ENCODE measurements at regions not wholly inside any gene's neighbourhood (a gene's known extent, or its start where the extent isn't known, plus 50 kb on each side); places are given as distances from the start of the nearest gene placed in this dataset.

GRCh38 chr13:103676329-103676728, 610.1 kb upstream of the SLC10A2 start:
- no peak for TF ChIP-seq EZH2 (IDR thresholded peaks at IDR 0.05; ENCODE audit: borderline replicate concordance, low read depth, low read length, severe bottlenecking)
- no peak for TF ChIP-seq CTCF (IDR thresholded peaks at IDR 0.05; ENCODE audit: borderline replicate concordance, extremely low read depth, low read length, poor library complexity, severe bottlenecking)
